ENCODE measurements at regions not wholly inside any gene's neighbourhood (a gene's known extent, or its start where the extent isn't known, plus 50 kb on each side); places are given as distances from the start of the nearest gene placed in this dataset.

GRCh38 chr6:147770221-147770620 lies 261.7 kb downstream of the SAMD5 start:
- H3K4me3 ChIP-seq (ENCODE audit: low read depth, low read length), result no peak overlapping the region
- DNase-seq (ENCODE audit: low read depth), result no peak
- TF ChIP-seq CTCF (IDR thresholded peaks at IDR 0.05; ENCODE audit: control insufficient read depth, extremely low read depth, insufficient read depth), result no peak

- H3K4me3 ChIP-seq (ENCODE audit: low read depth, low read length), result no peak overlapping the region
- no peak for DNase-seq (ENCODE audit: low read depth)
- TF ChIP-seq CTCF (IDR thresholded peaks at IDR 0.05; ENCODE audit: control insufficient read depth, extremely low read depth, insufficient read depth), result no peak
These were observed 264.2 kb downstream of the SAMD5 start for GRCh38 chr6:147772724-147773123.

- H3K4me3 ChIP-seq (ENCODE audit: low read depth, low read length), result no peak overlapping the region
- no peak for DNase-seq (ENCODE audit: low read depth)
- no peak for TF ChIP-seq CTCF (IDR thresholded peaks at IDR 0.05; ENCODE audit: control insufficient read depth, extremely low read depth, insufficient read depth)
These were observed 266.4 kb downstream of the SAMD5 start for GRCh38 chr6:147774856-147775255.

GRCh38 chr6:147776631-147777213 lies 268.2 kb downstream of the SAMD5 start:
- DNase-seq (ENCODE audit: low read depth), result no peak

GRCh38 chr6:147779624-147780023 lies 271.1 kb downstream of the SAMD5 start:
- no peak overlapping the region for H3K4me3 ChIP-seq (ENCODE audit: low read depth, low read length)
- DNase-seq (ENCODE audit: low read depth), result no peak
- TF ChIP-seq CTCF (IDR thresholded peaks at IDR 0.05; ENCODE audit: control insufficient read depth, extremely low read depth, insufficient read depth), result no peak

More at GRCh38 chr6:147776631-147777213, 268.2 kb downstream of the SAMD5 start:
- TF ChIP-seq CTCF (IDR thresholded peaks at IDR 0.05; ENCODE audit: control insufficient read depth, extremely low read depth, insufficient read depth), result no peak
- H3K4me3 ChIP-seq (ENCODE audit: low read depth, low read length), result no peak overlapping the region

GRCh38 chr6:147782302-147782701 lies 273.8 kb downstream of the SAMD5 start:
- TF ChIP-seq CTCF (IDR thresholded peaks at IDR 0.05; ENCODE audit: control insufficient read depth, extremely low read depth, insufficient read depth), result no peak
- no peak overlapping the region for H3K4me3 ChIP-seq (ENCODE audit: low read depth, low read length)
- no peak for DNase-seq (ENCODE audit: low read depth)

- H3K4me3 ChIP-seq (ENCODE audit: low read depth, low read length), result no peak overlapping the region
- no peak for DNase-seq (ENCODE audit: low read depth)
- no peak for TF ChIP-seq CTCF (IDR thresholded peaks at IDR 0.05; ENCODE audit: control insufficient read depth, extremely low read depth, insufficient read depth)
These were observed 275.9 kb downstream of the SAMD5 start for GRCh38 chr6:147784371-147784770.

All from LNCaP clone FGC (cell line).